Stimulated activated CD4-positive, alpha-beta T cell treated with anti-CD3 and anti-CD28 coated beads, Interleukin-12 subunit alpha, Interleukin-12 subunit beta, amount 100 ng/mL, for 4 hours (primary cell): ENCODE measurements at regions not wholly inside any gene's neighbourhood (a gene's known extent, or its start where the extent isn't known, plus 50 kb on each side); places are given as distances from the start of the nearest gene placed in this dataset.
"Not testable (repeated sequence)": the region's sequence is repeated elsewhere in the genome, so short reads cannot be mapped to it uniquely, and the experiment has no call there.

ENCODE experiments used
- DNase-seq: peaks from one replicate; pipeline ENCODE4 v3.0.0-alpha.2; 2020

GRCh38 chr4:1572521-1572920, 111.6 kb downstream of the FAM53A start:
- DNase-seq, result no peak

GRCh38 chr4:1572010-1572385, 112.1 kb downstream of the FAM53A start:
- DNase-seq, result no peak

GRCh38 chr4:1571165-1572009, 112.7 kb downstream of the FAM53A start:
- DNase-seq, result no peak

- DNase-seq, result no peak
Observed at GRCh38 chr4:1570291-1571164, 113.6 kb downstream of the FAM53A start.

- DNase-seq, result no peak
Observed at GRCh38 chr4:1569461-1570151, 114.5 kb downstream of the FAM53A start.

GRCh38 chr4:1568855-1569460, 115.2 kb downstream of the FAM53A start:
- no peak for DNase-seq

GRCh38 chr4:1567808-1568581, 116.1 kb downstream of the FAM53A start:
- DNase-seq, result no peak

GRCh38 chr4:1567519-1567807, 116.7 kb downstream of the FAM53A start:
- no peak for DNase-seq

- DNase-seq, result no peak
Observed at GRCh38 chr4:1566838-1567518, 117.1 kb downstream of the FAM53A start.

GRCh38 chr4:1566301-1566837, 117.7 kb downstream of the FAM53A start:
- not testable (repeated sequence) for DNase-seq

- DNase-seq, result no peak
Observed at GRCh38 chr4:1565598-1566295, 118.4 kb downstream of the FAM53A start.

GRCh38 chr4:1564535-1565375, 119.4 kb downstream of the FAM53A start:
- DNase-seq, result no peak

GRCh38 chr4:1563768-1564485, 120.2 kb downstream of the FAM53A start:
- no peak for DNase-seq

- no peak for DNase-seq
Observed at GRCh38 chr4:1563241-1563640, 120.9 kb downstream of the FAM53A start.

GRCh38 chr4:1562771-1563170, 121.3 kb downstream of the FAM53A start:
- no peak for DNase-seq

- no peak for DNase-seq
Observed at GRCh38 chr4:1562371-1562770, 121.7 kb downstream of the FAM53A start.

- DNase-seq, result no peak
Observed at GRCh38 chr4:1561286-1561990, 122.7 kb downstream of the FAM53A start.

- DNase-seq, result no peak
Observed at GRCh38 chr4:1559896-1560650, 124.0 kb downstream of the FAM53A start.
